T-helper 1 cell (primary cell): ENCODE measurements at regions not wholly inside any gene's neighbourhood (a gene's known extent, or its start where the extent isn't known, plus 50 kb on each side); places are given as distances from the start of the nearest gene placed in this dataset.

ENCODE experiments used
- DNase-seq, 5 donors: peaks; one replicate each; pipeline ENCODE4 v3.0.0-alpha.2; 2012 to 2020

DNA sequence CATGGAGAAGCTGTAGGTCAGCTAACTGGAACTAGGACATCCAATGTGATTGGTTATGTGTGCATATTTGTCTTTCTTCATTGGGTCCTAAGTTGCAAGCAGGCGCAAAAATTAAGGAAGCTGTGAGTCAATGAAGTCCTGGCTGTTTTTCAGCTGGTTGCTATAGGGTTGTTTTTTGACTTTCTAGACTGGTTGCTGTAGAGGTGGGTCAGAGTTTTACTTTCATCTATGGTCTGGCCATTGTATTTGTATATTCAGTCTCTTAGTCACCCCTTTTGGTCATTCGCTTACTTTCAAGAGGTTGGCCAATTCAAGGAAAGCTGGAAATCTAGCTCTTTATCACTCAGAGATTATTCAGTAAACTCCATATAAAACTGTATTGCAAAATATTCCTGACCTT lies 62.0 kb upstream of the AMZ2 start:
- no peak for DNase-seq

DNA sequence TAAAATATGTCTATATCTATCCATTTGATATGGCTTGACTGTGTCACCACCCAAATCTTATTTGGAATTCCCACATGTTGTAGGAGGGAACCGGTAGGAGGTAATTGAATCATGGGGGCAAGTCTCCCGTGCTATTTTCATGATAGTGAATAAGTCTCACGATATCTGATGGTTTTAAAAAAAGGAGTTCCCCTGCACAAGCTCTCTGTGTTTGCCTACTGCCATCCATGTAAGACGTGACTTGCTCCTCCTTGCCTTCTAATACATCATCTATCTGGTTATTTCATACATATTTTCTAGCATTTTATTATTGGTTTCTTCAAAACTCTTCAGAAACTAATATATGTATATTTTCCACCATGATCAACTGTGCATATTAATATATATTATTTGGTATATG lies 57.3 kb upstream of the AMZ2 start:
- no peak for DNase-seq

DNA sequence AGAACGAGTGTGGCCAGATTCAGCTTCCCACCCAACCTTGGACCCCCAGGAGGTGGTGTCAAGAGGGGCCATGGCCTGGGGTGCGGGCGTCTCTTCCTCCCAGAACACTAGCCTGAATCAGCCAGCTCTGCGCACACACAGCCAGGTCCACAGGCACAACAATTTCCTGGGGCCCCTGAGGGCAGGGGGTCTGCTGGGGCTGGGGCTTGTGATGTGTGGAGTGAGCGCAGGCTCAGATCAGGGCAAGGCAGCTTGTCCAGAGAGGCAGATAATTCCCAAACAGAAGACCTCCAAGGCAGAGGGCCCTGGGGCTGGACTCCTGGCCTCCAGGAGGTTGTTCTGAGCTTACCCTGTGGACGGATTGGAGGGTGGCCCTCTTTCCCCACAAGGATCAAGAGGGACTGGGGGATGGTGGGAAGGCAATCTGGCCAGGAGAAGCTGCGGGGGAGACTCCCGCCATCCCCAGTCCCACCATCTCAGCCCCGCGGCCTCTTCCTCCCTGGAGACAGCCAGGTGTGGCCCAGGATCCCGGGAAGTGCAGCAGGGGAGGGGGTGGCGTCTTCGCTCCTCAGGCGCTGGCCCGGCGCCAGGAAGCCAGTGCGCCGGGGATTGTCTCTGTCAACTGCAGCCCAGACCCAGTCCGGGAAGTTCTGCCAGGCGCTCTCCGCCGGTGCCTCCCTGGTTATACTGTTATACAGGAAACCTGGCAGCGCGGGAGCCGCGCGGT lies 52.0 kb upstream of the AMZ2 start:
- DNase-seq: no peak

DNA sequence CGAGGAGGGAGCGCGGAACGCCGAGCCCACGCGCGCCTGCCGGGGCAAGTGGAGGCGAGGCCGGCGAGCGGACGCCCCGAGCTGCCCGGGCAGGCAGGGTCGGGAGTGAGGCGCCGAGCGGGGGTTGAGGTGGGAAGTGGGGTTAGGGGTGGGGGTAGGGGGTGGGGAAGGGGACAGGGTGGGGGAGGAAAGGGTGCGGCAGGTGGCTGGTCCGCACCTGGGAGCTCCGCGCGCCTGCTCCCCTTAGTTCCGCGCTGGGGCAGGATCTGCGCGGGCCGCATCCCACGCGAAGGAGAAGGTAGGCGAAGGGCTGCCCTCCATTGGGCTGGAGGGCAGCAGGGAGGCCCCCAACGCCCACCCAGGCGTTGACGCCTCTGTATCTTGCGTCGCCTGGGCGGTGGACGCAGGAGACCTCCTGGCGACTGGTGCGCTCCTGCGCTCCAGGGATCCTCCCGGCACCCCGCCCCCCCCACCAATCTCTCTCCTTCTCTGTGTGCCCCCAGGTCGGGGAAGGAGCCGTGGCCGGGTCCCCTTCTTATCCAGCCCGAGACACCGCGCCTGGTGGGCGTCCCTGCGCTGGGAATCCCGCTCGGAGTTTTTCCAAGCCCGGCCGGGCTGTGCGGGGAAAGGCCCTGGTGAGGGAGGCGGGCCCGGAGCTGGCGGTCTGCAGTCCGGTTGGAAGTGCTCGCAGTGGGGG lies 51.3 kb upstream of the AMZ2 start:
- no peak for DNase-seq

DNA sequence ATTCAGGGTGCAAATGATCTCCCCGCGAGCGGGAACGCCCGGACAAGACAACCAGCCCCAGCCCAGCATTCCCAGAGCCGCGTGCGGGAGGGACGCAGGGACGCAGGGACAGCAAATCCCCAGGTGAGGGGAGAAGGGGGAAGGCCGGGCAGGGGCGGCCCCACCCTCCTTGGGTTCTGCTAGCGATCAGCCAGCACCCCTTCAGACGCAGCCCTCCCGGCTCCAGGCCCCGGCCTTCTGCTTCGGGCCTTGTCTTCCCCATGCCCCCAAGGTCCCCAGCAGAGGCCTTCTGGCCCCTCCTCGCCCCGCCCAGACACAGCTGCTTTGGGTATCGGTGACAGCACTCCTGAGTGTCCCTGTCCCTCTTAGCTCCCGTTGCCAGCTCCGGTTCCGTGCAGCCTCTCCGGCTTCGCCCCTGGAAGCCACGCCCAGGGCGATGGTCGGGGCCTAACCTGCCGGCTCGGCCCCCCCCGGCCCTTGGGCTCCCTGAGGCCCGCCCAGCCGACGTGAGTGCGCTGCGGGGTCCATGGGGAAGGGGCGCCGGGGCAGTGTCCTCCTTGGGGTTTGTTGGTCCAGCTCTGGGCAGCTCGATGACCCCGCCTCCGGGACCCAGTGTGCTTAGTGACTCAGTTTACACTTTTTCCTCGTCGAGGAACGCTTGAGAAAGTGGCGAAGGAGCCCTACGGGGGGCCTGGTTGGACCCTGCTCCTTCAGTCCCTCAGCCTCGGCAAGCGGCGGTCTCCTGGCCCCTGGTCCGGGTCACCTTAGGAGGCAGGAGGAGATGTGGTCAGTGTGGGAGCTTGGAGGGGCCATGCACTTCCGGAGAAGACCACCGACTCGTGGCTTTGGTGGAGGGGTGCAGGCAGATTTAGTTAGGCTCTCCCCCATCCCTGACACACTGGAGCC lies 50.5 kb upstream of the AMZ2 start:
- peak in 1 of 5 donors; percentile 43 for DNase-seq

DNA sequence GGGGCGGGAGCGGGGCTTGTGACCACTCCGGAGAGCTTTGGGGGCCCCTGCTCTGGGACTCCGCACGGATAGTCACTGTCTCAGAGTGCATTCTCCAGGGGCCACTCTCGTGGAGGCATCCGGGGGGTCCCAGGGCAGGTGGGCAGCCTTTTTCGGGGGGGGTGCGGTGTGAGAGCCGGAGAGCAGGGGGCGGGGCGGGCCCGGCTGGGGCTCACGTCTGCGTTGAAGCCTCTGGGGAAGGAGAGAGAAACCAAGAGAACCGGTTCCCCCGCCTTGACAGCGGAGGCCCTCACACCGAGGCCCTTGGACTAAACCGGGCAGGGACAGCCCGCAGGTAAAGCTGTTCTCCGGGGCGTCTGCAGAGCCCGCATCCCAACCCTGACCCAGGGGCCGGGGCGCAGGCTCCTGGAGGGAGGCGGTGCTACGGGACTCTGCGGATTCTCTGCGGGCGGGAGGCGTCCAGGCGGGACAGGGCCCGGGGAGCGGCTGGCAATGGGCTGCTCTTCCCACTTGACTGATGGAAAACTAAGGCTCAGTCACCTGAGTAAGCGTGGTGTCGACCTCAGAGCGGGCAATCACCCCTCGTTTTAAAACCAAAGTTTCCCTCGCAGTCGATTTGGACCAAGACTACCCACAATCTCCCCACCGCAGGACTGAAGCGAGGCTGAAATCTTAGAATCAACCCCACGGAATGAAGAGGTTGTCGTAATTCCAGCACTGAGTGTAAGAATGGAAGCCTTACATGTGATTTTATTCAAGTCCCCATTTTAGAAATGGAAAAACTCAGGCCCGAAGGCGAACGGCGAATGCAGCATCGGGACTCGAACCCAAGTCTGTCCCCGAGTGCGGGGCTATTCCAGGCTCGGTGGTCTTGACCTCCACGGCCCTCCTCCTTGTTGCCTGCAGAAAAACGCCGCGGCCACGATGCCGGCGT lies 49.6 kb upstream of the AMZ2 start:
- no peak for DNase-seq
